CD4-positive, CD25-positive, alpha-beta regulatory T cell (primary cell): ENCODE measurements at regions not wholly inside any gene's neighbourhood (a gene's known extent, or its start where the extent isn't known, plus 50 kb on each side); places are given as distances from the start of the nearest gene placed in this dataset.

Experiments
- ATAC-seq, 2 donors: fragments of 150-1000 bp; cut with Tn5 transposase; one replicate each; pipeline ENCODE4 v1.10.0; 2021; ENCODE audit warnings: low read depth in 2 of 2, moderate number of reproducible peaks in 2 of 2, moderate library complexity in 1 of 2
- DNase-seq, 3 donors: peaks; one replicate each; pipeline versions ENCODE4 v3.0.0 to v3.0.0-alpha.2; 2012 to 2022; ENCODE audit warnings: mixed read lengths in 1 of 3
- H3K27ac ChIP-seq: one replicate; pipeline ENCODE4 v1.7.0; 2013; ENCODE audit warnings: mild to moderate bottlenecking, low read length; ENCODE audit not compliant: insufficient read depth, poor library complexity, severe bottlenecking
- H3K27me3 ChIP-seq: one replicate; pipeline ENCODE4 v1.7.0; 2013; ENCODE audit warnings: low read length; ENCODE audit not compliant: control insufficient read depth, insufficient read depth
- H3K36me3 ChIP-seq: one replicate; pipeline ENCODE4 v1.7.0; 2013; ENCODE audit warnings: mild to moderate bottlenecking, low read length, moderate library complexity; ENCODE audit not compliant: control insufficient read depth, insufficient read depth
- H3K4me1 ChIP-seq: 2 replicates; pipeline ENCODE4 v1.7.0; 2013; ENCODE audit warnings: mild to moderate bottlenecking, low read length; ENCODE audit not compliant: insufficient read depth, control insufficient read depth, poor library complexity, severe bottlenecking
- H3K4me3 ChIP-seq: one replicate; pipeline ENCODE4 v1.7.0; 2013; ENCODE audit warnings: low read depth, mild to moderate bottlenecking, low read length, moderate library complexity
- H3K9me3 ChIP-seq, 2 experiments: 1 replicate in 1 of 2; 2 replicates in 1 of 2; pipeline ENCODE4 v1.7.0; 2013; ENCODE audit warnings: low read length in 2 of 2, mild to moderate bottlenecking in 1 of 2, moderate library complexity in 1 of 2; ENCODE audit not compliant: control insufficient read depth in 2 of 2
- H3K27ac Mint-ChIP-seq, 3 donors: one replicate each; pipeline ENCODE4 v1.8.0; 2020 to 2022; ENCODE audit warnings: mild to moderate bottlenecking in 3 of 3, mixed read lengths in 3 of 3, moderate library complexity in 2 of 3
- H3K27me3 Mint-ChIP-seq: one replicate; pipeline ENCODE4 v1.8.0; 2022; ENCODE audit warnings: mild to moderate bottlenecking, mixed read lengths
- H3K36me3 Mint-ChIP-seq: one replicate; pipeline ENCODE4 v1.8.0; 2020; ENCODE audit warnings: mixed read lengths
- H3K4me1 Mint-ChIP-seq, 4 donors: one replicate each; pipeline ENCODE4 v1.8.0; 2020 to 2022; ENCODE audit warnings: mixed read lengths in 4 of 4, mild to moderate bottlenecking in 1 of 4
- H3K4me3 Mint-ChIP-seq, 4 donors: one replicate each; pipeline ENCODE4 v1.8.0; 2020 to 2022; ENCODE audit warnings: mild to moderate bottlenecking in 4 of 4, mixed read lengths in 4 of 4, moderate library complexity in 3 of 4
- H3K9me3 Mint-ChIP-seq, 7 donors: one replicate each; pipeline ENCODE4 v1.8.0; 2020 to 2022; ENCODE audit warnings: mixed read lengths in 7 of 7, mild to moderate bottlenecking in 3 of 7, moderate library complexity in 2 of 7

DNA sequence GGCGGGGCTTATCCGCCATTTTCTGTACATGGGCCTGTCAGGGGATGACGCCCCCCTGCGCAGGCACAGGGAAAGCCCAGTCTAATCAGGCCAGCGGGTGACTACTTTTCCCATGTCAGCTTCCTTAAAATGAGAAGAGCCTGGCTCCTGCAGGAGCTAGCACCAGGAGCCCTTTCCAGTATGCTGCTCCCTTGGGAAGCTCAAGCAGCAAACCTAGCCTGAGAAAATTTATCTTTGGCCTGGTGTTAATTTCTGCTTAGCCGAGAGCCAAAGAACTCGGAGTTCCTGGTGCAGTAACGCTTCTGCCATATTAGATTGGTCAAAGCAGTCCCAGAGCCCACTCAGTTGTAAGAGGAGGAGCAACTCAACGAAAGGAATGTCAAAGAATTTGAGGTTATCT, 239.0 kb upstream of the PHYHIPL start:
- H3K36me3 Mint-ChIP-seq = no peaks in the 10 kb centered on the region
- Histone ChIP-seq H3K27me3 (no peaks in the 10 kb centered on the region), H3K9me3 (no peaks in the 10 kb centered on the region), H3K36me3 (no peaks in the 10 kb centered on the region), H3K4me3 (no peak overlapping the region), H3K4me1 (no peaks in the 10 kb centered on the region), H3K27ac (no peak overlapping the region)
- peaks cover 7% of the 10 kb centered on the region for H3K27me3 Mint-ChIP-seq
- H3K4me3 Mint-ChIP-seq = no peak overlapping the region
- ATAC-seq (no peak), DNase-seq (no peak)
- no peaks in the 10 kb centered on the region for H3K4me1 Mint-ChIP-seq
- H3K27ac Mint-ChIP-seq = no peak overlapping the region
- H3K9me3 Mint-ChIP-seq = peaks cover 0 to 7% (median 0%) of the 10 kb centered on the region in 7 donors

GRCh38 chr10:58942724-58943123, 233.7 kb upstream of the PHYHIPL start:
- Mint-ChIP-seq H3K9me3 (peaks cover 0 to 3% (median 0%) of the 10 kb centered on the region in 7 donors), H3K4me3 (no peak overlapping the region), H3K4me1 (no peaks in the 10 kb centered on the region), H3K27ac (no peak overlapping the region), H3K27me3 (peaks cover 4% of the 10 kb centered on the region), H3K36me3 (no peaks in the 10 kb centered on the region)
- Histone ChIP-seq H3K9me3 (no peaks in the 10 kb centered on the region), H3K4me1 (no peaks in the 10 kb centered on the region), H3K4me3 (no peak overlapping the region), H3K36me3 (no peaks in the 10 kb centered on the region), H3K27me3 (no peaks in the 10 kb centered on the region), H3K27ac (no peak overlapping the region)
- DNase-seq (no peak), ATAC-seq (no peak)

- H3K36me3 ChIP-seq = no peaks in the 10 kb centered on the region
- Mint-ChIP-seq H3K4me1 (no peaks in the 10 kb centered on the region), H3K4me3 (no peak overlapping the region), H3K27ac (no peak overlapping the region), H3K27me3 (peaks cover 4% of the 10 kb centered on the region), H3K36me3 (no peaks in the 10 kb centered on the region), H3K9me3 (peaks cover 0 to 3% (median 0%) of the 10 kb centered on the region in 7 donors)
- no peaks in the 10 kb centered on the region for H3K4me1 ChIP-seq
- DNase-seq (no peak), ATAC-seq (no peak)
- no peaks in the 10 kb centered on the region for H3K27me3 ChIP-seq
- no peak overlapping the region for H3K4me3 ChIP-seq
- H3K9me3 ChIP-seq = no peaks in the 10 kb centered on the region
- no peak overlapping the region for H3K27ac ChIP-seq
Measured at GRCh38 chr10:58943256-58943890, 233.1 kb upstream of the PHYHIPL start.

DNA sequence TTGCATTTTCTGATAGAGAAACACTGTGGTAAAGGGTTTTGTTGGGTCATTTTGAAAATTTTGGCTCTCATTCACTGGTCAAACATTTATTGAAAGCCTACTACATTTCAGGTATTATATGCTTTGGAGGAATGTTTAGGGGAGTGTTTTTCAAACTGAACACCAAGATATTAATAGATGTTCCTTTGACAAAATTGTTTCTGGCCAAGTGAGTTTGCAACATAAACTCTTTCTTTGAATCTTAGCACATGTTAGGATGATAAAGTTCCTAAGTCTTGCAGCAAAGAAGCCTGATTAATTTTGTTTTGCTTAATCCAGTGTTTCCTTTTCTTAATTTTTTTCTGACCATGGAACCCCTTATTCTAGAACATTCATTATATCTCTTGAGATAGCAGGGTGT, 232.5 kb upstream of the PHYHIPL start:
- no peak for ATAC-seq
- Mint-ChIP-seq H3K27me3 (peaks cover 4% of the 10 kb centered on the region), H3K36me3 (no peaks in the 10 kb centered on the region)

GRCh38 chr10:58948303-58948702, 228.1 kb upstream of the PHYHIPL start:
- no peak for ATAC-seq

More for the DNA sequence above, 232.5 kb upstream of the PHYHIPL start:
- peaks cover 0 to 2% (median 0%) of the 10 kb centered on the region in 7 donors for H3K9me3 Mint-ChIP-seq
- H3K4me3 ChIP-seq = no peak overlapping the region
- no peak overlapping the region for H3K4me3 Mint-ChIP-seq
- no peaks in the 10 kb centered on the region for H3K4me1 ChIP-seq
- H3K27ac Mint-ChIP-seq = no peak overlapping the region
- no peaks in the 10 kb centered on the region for H3K4me1 Mint-ChIP-seq
- no peaks in the 10 kb centered on the region for H3K27me3 ChIP-seq
- no peak for DNase-seq
- no peak overlapping the region for H3K27ac ChIP-seq
- no peaks in the 10 kb centered on the region for H3K36me3 ChIP-seq
- H3K9me3 ChIP-seq = no peaks in the 10 kb centered on the region

DNA sequence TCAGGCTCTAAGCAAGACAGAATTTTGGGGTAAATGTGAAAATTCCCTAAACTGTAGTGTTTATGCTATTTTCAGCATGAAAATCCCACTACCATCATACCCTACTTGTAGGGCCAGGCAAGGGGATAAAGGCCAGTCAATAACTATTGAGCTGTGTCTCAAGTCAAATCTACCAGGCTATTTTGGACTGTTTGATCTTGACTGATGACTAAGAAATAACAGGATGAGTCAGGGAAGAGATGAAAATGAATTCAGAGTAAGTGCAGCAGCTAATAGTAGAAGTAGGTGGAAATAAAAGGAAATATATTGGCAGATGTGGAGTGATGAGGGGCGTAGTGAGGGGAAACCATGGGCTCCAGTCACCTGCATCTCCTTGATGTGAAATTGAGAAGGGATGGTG, 225.8 kb upstream of the PHYHIPL start:
- no peak overlapping the region for H3K4me3 ChIP-seq
- H3K27ac ChIP-seq = no peak overlapping the region
- Mint-ChIP-seq H3K4me1 (no peaks in the 10 kb centered on the region), H3K9me3 (peaks cover 0 to 2% (median 0%) of the 10 kb centered on the region in 7 donors), H3K36me3 (no peaks in the 10 kb centered on the region), H3K4me3 (no peak overlapping the region), H3K27me3 (no peaks in the 10 kb centered on the region), H3K27ac (no peak overlapping the region)
- ATAC-seq = no peak
- DNase-seq = no peak
- H3K36me3 ChIP-seq = no peaks in the 10 kb centered on the region
- no peaks in the 10 kb centered on the region for H3K27me3 ChIP-seq
- H3K4me1 ChIP-seq = no peaks in the 10 kb centered on the region
- H3K9me3 ChIP-seq = no peaks in the 10 kb centered on the region

More at GRCh38 chr10:58948303-58948702, 228.1 kb upstream of the PHYHIPL start:
- Histone ChIP-seq H3K27ac (no peak overlapping the region), H3K36me3 (no peaks in the 10 kb centered on the region), H3K4me3 (no peak overlapping the region), H3K27me3 (no peaks in the 10 kb centered on the region), H3K9me3 (no peaks in the 10 kb centered on the region), H3K4me1 (no peaks in the 10 kb centered on the region)
- DNase-seq = no peak
- Mint-ChIP-seq H3K27me3 (no peaks in the 10 kb centered on the region), H3K36me3 (no peaks in the 10 kb centered on the region), H3K4me1 (no peaks in the 10 kb centered on the region), H3K27ac (no peak overlapping the region), H3K9me3 (peaks cover 0 to 2% (median 0%) of the 10 kb centered on the region in 7 donors), H3K4me3 (no peak overlapping the region)

DNA sequence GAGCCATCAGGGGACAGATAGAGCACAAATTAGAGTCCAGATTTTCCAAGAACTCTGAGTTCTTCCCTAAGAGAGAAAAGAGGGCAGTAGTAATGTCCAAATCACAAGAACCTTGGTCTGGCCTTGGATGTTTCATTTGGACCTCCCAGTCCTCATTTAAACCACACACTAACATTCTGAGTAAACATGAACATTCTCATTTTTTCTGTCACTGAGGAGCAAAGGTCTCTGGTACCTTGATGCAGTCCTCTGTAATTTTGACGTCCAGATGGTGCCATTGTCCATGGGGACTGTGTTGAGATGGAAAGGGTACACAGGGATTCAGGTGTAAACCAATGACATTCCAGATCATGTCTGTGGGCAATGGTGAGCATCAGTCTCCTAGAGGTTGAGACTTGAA, 225.4 kb upstream of the PHYHIPL start:
- Histone ChIP-seq H3K27me3 (no peaks in the 10 kb centered on the region), H3K4me3 (no peak overlapping the region), H3K9me3 (no peaks in the 10 kb centered on the region), H3K27ac (no peak overlapping the region), H3K36me3 (no peaks in the 10 kb centered on the region), H3K4me1 (no peaks in the 10 kb centered on the region)
- Mint-ChIP-seq H3K9me3 (peaks cover 0 to 2% (median 0%) of the 10 kb centered on the region in 7 donors), H3K4me1 (no peaks in the 10 kb centered on the region), H3K27ac (no peak overlapping the region), H3K36me3 (no peaks in the 10 kb centered on the region), H3K4me3 (no peak overlapping the region), H3K27me3 (no peaks in the 10 kb centered on the region)
- DNase-seq (no peak), ATAC-seq (no peak)

DNA sequence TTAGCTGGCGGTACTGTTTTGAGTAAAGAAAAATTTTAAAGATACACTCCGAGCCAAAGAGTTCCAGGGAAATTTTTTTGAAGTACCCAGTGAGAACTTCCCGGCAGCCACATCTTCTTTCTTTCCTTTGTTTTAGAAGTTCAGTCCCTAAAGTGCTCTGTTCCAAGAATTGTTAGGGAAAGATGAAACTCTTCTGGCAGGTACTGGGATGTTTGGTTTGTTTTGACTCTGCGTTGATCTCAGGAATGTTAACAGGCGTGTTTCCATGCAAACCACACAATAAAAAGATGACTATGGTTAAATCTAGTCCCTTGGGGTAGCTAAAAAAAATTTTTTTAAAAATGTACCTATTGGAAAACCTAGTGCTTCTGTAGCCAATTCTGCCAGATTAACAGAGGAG, 224.7 kb upstream of the PHYHIPL start:
- DNase-seq = no peak
- no peaks in the 10 kb centered on the region for H3K27me3 ChIP-seq
- H3K4me1 Mint-ChIP-seq = no peaks in the 10 kb centered on the region
- no peaks in the 10 kb centered on the region for H3K9me3 ChIP-seq
- H3K9me3 Mint-ChIP-seq = peaks cover 0 to 2% (median 0%) of the 10 kb centered on the region in 7 donors
- no peak overlapping the region for H3K27ac ChIP-seq
- H3K4me3 ChIP-seq = no peak overlapping the region
- no peak for ATAC-seq
- no peak overlapping the region for H3K27ac Mint-ChIP-seq
- no peaks in the 10 kb centered on the region for H3K36me3 Mint-ChIP-seq
- H3K27me3 Mint-ChIP-seq = no peaks in the 10 kb centered on the region
- no peaks in the 10 kb centered on the region for H3K36me3 ChIP-seq
- no peak overlapping the region for H3K4me3 Mint-ChIP-seq
- no peaks in the 10 kb centered on the region for H3K4me1 ChIP-seq
